ENCODE measurements at regions not wholly inside any gene's neighbourhood (a gene's known extent, or its start where the extent isn't known, plus 50 kb on each side); places are given as distances from the start of the nearest gene placed in this dataset.
"Not testable (repeated sequence)": the region's sequence is repeated elsewhere in the genome, so short reads cannot be mapped to it uniquely, and the experiment has no call there.

DNA sequence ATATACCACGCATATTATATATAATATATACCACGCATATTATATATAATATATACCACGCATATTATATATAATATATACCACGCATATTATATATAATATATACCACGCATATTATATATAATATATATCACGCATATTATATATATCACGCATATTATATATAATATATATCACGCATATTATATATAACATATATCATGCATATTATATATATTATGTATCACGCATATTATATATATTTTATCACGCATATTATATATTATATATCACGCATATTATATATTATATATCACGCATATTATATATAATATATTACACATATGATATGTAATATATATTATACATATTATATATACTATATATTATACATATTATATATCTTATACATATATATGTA is 1283.0 kb downstream of the EFNA5 start:
- not testable (repeated sequence) for TF ChIP-seq BCL11A (tag by site-specific recombination; IDR thresholded peaks at IDR 0.05; ENCODE audit: low read depth); YY1 (tag by site-specific recombination; IDR thresholded peaks at IDR 0.05); ZNF433 (tag by site-specific recombination; IDR thresholded peaks at IDR 0.05; ENCODE audit: low read depth); ZNF521 (tag by site-specific recombination; IDR thresholded peaks at IDR 0.05); ZNF10 (tag by site-specific recombination; IDR thresholded peaks at IDR 0.05); ZFP37 (tag by site-specific recombination; IDR thresholded peaks at IDR 0.05); ZNF555 (tag by site-specific recombination; conservative IDR thresholded peaks at IDR 0.05)
- TF ChIP-seq, protein P1, sequence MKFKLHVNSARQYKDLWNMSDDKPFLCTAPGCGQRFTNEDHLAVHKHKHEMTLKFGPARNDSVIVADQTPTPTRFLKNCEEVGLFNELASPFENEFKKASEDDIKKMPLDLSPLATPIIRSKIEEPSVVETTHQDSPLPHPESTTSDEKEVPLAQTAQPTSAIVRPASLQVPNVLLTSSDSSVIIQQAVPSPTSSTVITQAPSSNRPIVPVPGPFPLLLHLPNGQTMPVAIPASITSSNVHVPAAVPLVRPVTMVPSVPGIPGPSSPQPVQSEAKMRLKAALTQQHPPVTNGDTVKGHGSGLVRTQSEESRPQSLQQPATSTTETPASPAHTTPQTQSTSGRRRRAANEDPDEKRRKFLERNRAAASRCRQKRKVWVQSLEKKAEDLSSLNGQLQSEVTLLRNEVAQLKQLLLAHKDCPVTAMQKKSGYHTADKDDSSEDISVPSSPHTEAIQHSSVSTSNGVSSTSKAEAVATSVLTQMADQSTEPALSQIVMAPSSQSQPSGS (tag by site-specific recombination; IDR thresholded peaks at IDR 0.05; ENCODE audit: low read depth): not testable (repeated sequence)
- TF ChIP-seq, protein P2, sequence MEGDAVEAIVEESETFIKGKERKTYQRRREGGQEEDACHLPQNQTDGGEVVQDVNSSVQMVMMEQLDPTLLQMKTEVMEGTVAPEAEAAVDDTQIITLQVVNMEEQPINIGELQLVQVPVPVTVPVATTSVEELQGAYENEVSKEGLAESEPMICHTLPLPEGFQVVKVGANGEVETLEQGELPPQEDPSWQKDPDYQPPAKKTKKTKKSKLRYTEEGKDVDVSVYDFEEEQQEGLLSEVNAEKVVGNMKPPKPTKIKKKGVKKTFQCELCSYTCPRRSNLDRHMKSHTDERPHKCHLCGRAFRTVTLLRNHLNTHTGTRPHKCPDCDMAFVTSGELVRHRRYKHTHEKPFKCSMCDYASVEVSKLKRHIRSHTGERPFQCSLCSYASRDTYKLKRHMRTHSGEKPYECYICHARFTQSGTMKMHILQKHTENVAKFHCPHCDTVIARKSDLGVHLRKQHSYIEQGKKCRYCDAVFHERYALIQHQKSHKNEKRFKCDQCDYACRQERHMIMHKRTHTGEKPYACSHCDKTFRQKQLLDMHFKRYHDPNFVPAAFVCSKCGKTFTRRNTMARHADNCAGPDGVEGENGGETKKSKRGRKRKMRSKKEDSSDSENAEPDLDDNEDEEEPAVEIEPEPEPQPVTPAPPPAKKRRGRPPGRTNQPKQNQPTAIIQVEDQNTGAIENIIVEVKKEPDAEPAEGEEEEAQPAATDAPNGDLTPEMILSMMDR (tag by site-specific recombination; IDR thresholded peaks at IDR 0.05): not testable (repeated sequence)
- TF ChIP-seq, protein P3, sequence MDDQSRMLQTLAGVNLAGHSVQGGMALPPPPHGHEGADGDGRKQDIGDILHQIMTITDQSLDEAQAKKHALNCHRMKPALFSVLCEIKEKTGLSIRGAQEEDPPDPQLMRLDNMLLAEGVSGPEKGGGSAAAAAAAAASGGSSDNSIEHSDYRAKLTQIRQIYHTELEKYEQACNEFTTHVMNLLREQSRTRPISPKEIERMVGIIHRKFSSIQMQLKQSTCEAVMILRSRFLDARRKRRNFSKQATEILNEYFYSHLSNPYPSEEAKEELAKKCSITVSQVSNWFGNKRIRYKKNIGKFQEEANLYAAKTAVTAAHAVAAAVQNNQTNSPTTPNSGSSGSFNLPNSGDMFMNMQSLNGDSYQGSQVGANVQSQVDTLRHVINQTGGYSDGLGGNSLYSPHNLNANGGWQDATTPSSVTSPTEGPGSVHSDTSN (CRISPR knock-in tag; IDR thresholded peaks at IDR 0.05): not testable (repeated sequence)

Measured in HEK293 (cell line).